ENCODE measurements at regions not wholly inside any gene's neighbourhood (a gene's known extent, or its start where the extent isn't known, plus 50 kb on each side); places are given as distances from the start of the nearest gene placed in this dataset.

GRCh38 chr5:92554447-92555085 is 1026.5 kb downstream of the NR2F1-AS1 start:
- TF ChIP-seq GATA2 (IDR thresholded peaks at IDR 0.05; ENCODE audit: low read depth, low read length) = no peak
- no peak for TF ChIP-seq GATA3 (IDR thresholded peaks at IDR 0.05; ENCODE audit: low read depth, low read length)
